ENCODE measurements at regions not wholly inside any gene's neighbourhood (a gene's known extent, or its start where the extent isn't known, plus 50 kb on each side); places are given as distances from the start of the nearest gene placed in this dataset.
A peak's percentile ranks its signal among the peaks of the same experiment; 100 is the strongest.
"Not testable (repeated sequence)": the region's sequence is repeated elsewhere in the genome, so short reads cannot be mapped to it uniquely, and the experiment has no call there.

DNA sequence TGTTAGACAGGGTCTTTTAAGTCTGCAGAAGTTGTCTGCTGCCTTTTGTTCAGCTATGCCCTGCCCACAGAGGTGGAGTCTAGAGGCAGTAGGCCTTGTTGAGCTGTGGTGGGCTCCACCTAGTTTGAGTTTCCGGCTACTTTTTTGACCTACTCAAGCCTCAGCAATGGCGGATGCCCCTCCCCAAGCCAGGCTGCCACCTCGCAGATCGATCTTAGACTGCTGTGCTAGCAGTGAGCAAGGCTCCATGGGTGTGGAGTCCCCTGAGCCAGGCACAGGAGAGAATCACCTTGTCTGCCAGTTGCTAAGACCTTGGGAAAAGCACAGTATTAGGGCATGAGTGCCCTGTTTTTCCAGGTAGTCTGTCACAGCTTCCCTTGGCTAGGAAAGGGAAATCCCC is 664.6 kb upstream of the DPPA4 start:
- DNase-seq (ENCODE audit: low spot score) = not testable (repeated sequence)

DNA sequence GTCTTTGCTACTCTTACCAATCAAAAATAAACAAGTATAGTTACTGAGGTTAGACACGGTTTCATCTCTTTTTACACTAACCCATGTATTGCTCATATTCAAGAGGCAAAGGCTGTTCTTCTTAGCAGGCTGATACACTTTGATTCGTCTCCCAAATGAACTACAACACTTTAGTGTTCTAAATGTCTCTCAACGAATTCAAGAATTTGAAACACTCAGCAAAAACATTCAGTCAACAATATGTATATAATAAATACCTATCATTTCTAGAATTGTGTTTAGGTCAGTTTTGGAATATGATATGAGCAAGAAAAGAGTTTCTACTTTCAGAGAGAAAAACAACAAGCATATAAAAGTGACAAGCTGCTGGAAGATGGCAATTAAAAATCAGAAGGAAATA is 669.6 kb upstream of the DPPA4 start:
- no peak for DNase-seq (ENCODE audit: low spot score)

DNA sequence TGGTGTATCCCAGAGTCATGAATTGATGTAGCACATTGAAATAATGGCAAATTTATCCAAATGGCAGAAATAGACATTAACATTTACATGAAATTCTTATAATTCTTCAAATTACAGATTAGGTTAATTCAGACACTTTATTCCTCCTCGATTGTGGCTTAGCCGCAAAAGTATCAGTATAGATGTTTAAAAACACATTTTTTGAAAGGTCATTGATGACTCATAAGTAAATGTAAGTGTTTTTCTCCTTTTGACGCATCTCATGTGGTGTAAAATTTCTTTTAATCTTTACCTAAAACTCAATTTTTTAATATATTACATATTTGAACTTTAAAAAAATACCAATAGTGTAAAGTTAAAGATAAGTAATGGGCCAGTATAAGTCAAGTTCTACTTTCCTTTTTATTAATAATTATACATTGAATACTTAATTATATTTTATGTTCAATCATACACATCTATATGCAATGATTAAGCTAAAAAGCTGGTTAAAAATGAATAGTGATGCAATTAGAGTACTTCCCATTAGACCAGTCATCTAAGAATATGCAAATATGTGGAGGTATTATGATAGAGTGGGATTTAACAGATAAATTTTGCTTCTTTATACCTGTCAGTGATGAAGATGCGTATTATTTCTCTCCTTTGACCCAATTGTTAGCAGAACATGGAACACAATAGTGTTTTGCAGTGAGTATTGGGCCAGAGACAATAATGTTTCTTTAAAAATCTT is 678.1 kb upstream of the DPPA4 start:
- no peak for DNase-seq (ENCODE audit: low spot score)

DNA sequence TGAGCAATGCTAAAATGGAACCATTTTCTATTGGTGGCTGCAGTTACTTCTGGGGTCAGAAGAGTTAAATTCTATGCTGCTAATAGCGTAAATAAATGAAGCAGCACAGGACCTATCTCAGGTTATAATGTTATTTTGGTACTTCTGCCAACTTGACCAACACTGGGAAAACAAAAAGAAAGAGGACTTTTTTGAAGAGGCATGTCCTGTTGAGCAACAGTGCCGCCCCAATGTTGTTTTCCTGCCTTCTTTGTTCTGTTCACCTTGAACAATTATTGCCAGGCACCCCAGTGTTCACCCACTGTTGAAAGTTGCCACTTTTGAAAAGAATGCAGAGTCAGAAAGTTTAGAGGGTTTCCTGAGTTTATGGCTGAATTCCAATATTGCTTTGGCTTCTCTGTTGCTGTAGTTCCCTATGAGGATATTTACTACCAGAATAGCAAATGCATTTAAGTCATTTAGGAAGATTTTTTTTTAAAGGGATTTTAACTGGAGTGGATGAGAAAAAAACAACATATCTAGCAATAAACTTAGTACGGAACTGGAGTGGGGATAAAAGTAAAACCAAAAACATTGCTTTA is 679.0 kb upstream of the DPPA4 start:
- DNase-seq (ENCODE audit: low spot score) = no peak

DNA sequence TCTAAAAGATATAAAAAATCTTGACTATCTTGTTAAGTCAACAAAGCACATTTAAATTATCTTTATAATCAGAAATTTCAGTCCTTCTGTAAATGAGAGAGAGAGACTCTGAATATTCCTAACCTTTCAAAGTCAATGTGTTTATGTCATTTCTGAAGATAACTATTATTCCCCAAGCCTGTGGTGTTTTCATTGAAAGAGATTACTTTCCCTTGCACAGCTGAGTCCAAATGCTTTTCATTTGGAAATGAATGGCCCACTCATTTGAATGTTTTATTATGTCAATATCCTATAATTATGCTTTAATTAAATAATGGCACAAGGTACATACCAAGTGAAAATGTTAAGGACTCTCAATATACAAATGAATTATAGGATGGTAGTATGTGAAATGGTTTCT is 680.0 kb upstream of the DPPA4 start:
- DNase-seq (ENCODE audit: low spot score) = no peak

DNA sequence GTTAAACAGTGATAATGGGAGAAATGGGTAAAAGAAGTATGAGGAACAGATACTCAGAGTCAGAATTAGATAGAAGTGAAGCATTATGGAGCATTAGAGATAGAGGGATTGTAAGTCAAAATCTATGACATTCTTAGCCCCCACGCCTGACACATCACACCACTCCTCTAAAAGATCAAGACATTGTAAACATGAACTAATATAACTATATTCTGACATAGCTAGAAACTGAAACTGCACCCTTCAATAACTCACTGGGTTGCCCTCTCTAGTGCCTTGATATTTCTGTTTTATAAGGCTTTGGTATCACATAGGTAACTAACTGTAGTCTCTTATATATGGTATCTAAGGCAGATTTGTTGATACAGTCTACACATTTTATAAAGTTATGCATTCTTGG is 684.3 kb upstream of the DPPA4 start:
- DNase-seq (ENCODE audit: low spot score) = no peak

DNA sequence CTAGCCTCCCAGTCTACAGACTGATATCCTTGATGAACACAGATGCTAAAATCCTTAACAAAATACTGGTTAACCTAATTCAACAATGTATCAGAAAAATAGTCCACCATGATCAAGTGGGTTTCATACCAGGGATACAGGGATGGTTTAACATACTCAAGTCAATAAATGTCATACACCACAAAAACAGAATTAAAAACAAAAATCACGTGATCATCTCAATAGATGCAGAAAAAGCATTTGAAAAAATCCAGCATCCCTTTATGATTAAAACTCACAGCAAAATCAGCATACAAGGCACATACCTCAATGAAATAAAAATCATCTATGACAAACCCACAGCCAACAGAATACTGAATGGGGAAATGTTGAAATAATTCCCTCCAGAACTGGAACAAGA is 685.7 kb upstream of the DPPA4 start:
- not testable (repeated sequence) for DNase-seq (ENCODE audit: low spot score)

DNA sequence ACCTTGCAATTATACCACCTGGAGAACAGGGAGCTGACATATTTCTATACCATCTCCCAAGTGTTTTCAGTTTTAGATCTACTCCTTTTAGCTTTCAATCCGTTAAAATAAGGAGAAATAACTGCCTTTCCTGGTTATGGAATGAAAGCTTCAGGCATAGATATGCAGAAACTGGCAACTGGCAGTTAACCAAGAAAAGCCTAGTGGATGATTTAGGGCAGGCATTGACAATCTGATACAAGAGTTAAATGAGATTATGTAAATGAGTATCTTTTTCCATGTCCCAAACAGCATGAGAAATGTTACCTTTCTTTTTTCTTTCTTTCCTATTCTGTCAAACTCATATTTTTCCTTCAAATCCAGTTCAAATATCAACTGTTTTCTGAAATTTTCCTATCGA is 689.1 kb upstream of the DPPA4 start:
- no peak for DNase-seq (ENCODE audit: low spot score)

DNA sequence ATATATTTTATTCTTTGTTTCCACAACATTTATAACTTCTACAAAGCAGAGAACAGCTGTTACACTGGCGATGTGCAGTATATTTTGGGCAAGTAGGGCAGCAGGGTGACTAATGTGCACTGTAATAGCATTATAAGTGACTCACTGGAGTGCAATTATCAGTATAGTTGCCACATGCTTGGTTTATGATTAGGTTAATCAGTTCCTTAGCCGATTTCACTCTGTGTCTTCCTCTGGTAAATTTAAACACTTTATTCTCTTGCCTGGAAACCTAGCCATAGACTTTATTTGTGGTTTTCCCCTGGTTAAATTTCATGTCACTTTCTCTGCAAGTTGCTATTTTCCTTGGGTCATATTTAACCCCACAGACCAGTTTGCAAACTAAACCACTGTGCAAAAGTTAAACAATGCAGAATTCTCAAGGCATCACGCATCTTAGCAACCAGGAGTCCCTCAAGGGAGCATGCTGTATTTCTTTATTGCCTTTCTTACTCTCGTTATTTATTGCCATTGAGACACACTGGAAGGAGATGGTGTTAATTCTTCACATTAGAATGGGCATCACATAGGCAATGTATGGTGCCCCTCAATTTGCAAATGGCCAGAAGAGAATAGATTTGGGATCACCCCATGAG is 690.2 kb upstream of the DPPA4 start:
- peak; percentile 39 for DNase-seq (ENCODE audit: low spot score)

DNA sequence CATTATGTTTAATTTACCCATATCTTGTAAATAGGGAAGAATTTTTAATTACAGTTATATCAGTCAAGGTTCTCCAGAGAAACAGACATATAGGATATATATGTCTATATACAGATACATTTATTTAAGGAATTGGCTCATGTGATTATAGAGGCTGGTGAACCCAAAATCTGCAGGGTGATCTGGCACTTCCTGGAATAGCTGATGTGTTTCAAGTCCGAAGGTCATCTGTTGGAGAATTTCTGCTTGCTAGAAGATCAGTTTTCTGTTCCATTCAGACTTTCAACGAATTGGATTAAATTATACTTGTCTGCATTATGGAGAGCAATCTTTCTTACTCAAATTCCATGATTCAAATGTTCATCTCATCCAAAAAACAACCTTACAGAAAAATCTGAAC is 694.6 kb upstream of the DPPA4 start:
- no peak for DNase-seq (ENCODE audit: low spot score)

DNA sequence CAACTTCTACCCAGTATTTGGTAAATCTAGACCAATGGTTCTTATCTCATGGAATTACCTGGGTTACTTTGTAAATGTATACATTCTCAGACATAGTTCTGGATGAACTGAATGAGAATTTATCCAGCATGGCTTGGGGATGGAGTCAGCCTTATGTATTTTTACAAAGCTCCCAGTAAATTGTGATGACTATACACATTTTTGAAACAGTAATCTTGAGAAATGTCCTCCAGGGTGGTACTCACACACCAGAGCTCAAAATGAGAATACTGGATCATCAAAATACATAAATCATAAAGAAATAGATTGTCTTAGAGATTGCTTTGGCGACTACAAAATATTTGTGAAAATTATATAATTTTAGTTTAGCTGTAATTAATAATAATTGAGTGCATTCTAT is 722.1 kb upstream of the DPPA4 start:
- DNase-seq (ENCODE audit: low spot score) = no peak

DNA sequence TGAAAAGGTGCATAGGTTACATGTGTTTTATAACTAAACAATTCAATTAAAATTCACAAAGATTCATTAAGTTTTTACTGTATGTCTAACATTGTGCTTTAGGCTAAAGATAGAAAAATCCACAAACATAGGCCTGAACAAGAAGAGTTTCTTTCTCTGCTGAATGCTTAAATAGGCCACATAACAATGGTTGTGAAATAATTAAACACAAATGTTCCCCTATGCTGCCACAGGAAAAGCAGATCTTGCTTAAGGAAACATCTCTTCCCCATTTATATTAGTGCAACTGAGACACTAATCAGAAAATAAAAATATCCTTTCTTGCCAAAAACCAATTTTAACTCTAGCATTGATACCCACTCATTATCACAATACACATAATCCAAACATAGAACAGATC is 725.4 kb upstream of the DPPA4 start:
- DNase-seq (ENCODE audit: low spot score) = peak; percentile 7

DNA sequence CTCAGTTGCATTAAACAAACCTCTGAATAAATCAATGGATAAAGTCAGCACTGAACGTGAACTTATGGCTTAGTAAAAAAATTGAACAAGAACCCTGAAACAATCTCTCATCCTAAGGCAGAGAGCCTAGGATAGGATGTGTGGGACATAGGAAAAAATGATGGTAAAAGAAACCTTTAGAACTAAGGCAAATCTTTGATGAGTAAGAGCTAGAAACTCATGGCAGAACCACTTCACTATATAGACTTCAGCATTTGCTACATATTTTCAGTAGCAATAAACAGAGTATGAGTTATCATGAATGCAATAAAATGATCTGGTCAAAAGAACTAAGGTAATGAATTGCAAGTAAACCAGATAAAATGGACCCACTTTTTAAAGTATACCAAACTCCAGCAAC is 725.8 kb upstream of the DPPA4 start:
- DNase-seq (ENCODE audit: low spot score) = no peak

DNA sequence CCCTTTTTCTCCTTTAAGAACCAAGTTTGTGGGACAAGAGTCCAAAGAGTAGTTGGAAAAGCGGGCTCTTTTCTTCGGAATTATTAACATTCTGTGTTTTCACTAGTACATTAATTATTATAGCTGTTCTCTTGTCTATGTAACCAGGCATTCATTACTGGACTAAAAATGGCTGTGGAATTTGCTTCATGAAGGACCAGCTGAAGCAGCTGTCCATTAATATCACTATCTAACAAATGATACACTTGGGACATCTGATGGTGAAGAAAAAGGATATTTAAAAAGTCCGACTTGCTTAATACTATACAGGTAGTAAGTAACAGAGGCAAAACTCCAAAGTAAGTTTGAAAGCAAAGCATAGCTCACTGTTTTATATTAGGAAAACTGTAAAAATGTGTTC is 728.9 kb upstream of the DPPA4 start:
- no peak for DNase-seq (ENCODE audit: low spot score)

DNA sequence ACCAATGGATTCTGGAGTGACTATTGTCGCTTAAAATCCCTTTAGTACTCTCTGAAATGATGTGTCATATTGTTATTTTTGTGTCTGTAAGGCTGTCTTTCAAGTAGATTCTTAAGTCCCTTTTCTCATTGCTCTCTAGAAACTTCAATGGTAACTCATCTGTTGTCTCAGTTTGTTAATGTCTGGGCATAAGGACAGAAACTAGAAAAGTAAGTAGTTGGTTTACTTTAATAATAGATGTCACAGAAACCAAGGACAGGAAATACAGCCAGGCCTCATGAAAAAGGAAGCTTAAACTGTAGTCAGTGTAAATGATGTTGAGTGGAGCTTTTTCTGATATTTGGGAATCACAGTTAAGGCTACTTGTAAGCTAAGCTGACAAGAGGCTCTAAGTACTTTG is 730.2 kb upstream of the DPPA4 start:
- DNase-seq (ENCODE audit: low spot score) = no peak

DNA sequence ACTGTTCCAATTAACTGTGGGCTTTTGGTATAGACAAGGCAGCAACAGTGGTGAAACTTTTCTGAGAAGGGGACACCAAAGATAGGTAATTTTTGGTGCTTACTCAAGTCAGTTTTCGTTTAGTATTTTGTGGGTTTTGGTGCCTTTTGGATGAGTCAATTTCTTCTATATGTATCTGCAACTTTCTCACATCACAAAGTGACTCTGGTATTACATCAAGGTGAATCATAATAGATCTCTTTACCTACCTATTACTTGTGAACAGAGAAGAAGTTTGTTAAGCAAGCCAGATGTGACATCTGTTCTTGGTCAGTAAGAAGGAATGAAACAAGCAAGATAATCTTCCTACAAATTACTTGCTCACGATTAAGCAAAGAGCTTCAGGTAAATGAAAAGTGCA is 732.4 kb upstream of the DPPA4 start:
- no peak for DNase-seq (ENCODE audit: low spot score)

DNA sequence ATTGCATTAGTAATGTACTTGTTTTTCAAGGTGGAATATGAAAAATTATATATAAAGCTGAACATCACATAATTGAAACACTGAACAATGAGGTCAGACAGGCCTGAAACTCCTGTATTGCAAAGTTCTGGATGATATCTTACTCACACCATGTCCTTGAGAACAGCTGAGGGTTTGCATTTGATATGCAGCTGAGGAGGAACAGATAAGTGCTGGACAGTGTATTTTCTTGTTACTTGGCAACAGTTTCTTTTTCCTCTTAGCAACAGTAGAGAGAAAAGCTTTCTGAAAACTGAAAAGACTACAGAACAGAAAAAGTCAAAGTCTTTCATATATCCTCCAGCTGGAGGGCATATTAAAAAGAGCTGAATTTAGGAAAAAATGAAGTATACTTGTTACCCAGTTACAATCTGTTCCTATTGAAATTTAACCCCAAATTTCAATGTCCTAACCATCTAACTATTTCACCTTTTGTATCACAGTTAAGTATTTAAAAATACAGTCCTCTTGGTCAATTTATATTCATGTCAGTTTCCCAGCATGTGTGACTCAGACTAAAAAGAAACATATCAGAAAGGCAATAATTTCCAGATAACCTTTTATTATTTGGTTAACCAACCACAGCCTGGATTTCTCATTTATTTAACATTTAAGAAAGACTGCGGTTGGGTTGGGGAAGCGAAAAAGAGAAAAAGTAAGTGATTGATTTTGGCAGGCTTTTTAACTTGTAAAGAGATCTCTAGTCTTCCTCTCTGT is 733.0 kb upstream of the DPPA4 start:
- DNase-seq (ENCODE audit: low spot score) = peak; percentile 11

DNA sequence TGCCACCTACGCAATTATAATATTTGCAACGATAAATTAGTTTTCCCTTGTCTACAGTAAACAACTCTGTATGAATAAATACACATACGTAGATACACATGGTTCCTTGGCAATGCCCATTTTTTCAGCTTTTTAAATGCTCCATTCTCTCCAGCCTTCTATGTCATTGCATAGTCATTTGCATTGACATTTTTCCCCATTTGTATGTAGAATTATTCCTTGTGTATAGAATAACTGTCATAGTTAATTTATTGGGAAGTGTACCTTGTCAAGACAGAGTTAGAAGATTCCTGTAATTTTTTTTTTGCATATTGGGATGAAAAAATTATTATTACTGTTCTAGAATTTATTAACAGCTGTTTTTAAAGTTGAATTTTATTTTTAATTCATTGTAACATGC is 736.7 kb upstream of the DPPA4 start:
- no peak for DNase-seq (ENCODE audit: low spot score)

DNA sequence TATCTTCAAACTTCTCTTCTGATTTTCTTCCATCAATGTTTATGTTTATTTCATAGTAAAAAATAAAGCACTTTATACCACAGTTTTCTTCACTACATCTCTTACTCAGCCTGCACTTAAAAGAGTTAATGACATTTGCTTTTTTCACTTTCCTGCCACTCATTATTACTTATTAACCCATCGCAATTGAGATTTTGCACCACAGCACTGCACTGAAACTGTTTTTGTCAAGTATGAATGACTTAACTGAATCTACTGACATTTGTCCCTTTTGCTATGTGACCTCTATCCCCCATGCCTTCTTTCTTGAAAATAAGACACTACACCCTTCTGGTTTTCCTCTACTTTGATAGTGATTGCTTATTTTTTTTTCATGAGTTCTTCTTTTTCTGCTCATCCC is 739.7 kb upstream of the DPPA4 start:
- no peak for DNase-seq (ENCODE audit: low spot score)

DNA sequence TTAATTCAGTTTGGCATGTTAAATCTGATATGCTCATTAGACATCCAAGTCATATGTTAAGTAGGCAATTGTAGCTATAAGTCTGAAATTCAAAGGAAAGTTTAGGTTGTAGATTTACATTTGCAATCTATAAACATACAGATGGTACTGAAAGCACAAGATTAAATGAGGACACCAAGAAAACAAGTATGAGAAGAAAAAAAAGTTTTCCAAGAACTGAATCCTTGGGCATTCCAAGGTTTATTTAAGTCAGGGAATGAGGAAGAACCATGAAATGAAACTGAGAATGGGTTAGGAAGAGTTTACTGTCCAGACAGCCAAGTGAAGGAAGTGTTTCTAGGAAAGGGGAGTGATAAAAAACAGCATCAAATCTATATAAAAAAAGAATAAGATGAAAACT is 756.1 kb upstream of the DPPA4 start:
- no peak for DNase-seq (ENCODE audit: low spot score)

DNA sequence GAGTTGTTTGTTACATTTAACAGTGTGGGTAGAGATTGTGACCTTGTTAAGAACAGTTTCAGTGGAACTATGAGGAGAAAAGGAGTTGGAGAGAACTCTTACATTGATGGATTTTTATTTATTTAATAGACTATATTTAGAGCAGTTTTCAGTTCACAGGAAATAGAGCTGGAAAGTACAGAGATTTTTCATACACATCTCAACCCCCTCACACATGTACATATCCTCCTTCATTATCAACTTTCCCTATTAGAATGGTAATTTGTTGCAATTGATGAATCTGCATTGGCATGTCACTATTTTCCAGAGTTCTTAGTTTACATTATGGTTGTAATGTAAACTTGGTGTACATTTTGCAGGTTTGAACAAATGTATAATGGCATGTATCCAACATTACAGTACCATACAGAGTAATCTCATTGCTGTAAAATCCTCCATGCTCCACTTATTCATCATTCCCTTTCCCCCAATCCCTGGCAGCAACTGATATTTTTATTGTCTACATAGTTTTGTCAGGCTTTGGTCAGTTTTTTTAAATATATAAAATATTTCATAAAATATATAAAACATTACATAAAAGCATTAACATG is 756.6 kb upstream of the DPPA4 start:
- DNase-seq (ENCODE audit: low spot score) = no peak

DNA sequence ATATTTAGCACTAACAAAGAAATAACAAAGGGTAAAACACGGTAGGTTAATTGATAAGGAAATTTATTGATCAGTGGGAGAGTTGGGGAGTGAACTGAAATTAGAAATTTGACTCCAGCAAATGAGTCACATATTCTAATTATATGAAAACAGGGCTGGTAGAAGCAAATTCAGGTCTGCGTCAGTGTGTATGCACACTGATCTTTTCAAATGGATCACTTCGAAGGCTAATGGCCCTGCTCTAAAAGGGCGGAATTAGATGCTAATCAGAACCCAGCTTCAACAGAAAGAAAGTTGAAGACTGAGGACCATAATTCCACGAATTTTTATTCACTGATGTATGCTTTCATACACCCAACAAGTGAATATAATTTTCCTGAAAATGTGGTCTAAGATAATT is 762.4 kb upstream of the DPPA4 start:
- no peak for DNase-seq (ENCODE audit: low spot score)

DNA sequence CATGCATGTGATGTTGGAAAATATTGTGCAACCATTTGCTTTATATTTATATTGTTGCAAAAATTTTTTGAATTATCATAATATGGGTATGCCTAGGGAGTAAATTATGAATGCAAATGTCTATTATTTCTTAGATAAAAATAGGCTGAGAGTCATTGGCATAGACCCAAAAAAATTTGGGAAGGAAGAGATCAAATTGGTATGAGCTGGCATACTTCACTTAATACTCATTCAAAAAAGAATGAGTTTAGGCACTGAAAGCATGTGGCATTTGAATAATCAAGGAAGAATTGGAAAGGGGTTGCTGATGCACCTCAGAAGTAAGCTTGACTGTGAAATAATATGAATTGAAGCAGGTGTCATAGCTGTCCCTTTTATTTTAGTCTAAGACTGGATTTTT is 764.0 kb upstream of the DPPA4 start:
- no peak for DNase-seq (ENCODE audit: low spot score)
